Activated CD4-positive, alpha-beta T cell treated with anti-CD3 and anti-CD28 coated beads for 48 hours (primary cell): ENCODE measurements at regions not wholly inside any gene's neighbourhood (a gene's known extent, or its start where the extent isn't known, plus 50 kb on each side); places are given as distances from the start of the nearest gene placed in this dataset.
"Not testable (repeated sequence)": the region's sequence is repeated elsewhere in the genome, so short reads cannot be mapped to it uniquely, and the experiment has no call there.

Experiments
- DNase-seq: peaks from one replicate; pipeline ENCODE4 v3.0.0-alpha.2; 2020

DNA sequence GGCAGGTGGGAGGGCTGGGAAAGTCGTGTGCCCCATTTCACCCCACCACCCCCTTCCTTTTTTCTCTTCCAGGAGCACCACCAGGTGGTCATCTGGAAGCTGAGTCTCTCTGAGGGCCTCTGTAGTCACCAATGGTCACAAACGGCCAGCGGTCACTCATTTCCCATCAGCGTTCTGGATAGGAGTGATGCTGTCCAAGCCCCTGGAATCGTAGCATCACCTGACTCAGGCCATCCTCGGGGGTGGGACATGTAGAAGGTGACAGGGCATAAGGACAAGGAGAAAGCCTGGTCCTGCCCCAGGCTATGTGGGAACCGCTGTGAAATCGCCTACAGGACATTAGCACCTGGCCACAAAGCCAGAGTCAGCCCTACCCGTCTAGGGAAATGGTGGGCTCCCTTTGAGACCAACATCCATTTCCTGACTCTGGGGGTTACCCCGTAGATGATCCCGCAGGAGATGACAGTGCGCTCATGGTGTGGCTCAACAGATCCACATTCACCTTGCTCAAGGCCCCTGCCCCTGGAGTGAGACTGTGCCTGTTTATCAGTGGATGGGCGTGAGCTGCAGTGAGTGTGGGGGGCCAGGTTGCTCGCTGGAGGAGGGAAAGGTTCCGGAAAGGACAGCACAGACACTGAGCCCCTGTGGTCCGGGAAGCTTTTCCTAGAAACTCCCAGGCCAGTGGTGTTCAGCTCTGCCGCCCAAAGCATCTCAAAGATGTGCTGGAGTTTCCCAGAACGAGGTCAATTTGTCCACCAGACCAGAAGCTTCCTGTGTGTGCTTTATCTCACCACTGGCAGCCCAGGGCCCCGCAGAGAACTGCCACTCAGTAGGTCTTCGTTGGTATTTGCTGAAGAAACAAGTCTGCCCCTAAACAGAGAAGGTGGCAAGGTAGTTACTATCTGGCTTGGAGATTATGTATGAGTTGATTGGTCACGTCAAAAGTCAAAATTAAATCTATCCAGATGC, 61.1 kb upstream of the UNC5A start:
- DNase-seq = no peak

DNA sequence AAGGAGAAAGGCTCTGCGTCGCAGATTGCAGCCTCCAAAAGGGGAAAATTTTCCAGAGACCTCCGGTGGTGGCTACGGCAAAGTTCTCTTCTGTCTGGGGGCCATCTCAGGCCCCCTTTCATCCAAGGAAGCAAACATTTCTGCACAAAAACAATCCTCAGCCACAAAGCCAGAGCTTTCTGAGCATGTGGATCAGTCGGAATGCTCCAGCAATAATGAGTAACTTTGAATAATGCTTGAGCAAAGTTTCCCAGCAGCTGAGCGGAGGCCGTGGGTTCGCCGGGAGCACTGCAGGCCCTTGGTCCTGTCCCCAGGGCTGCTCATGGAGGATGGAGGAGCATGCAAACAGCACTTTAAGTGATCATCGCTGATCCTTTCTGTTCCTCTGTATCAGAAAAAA, 60.2 kb upstream of the UNC5A start:
- no peak for DNase-seq

DNA sequence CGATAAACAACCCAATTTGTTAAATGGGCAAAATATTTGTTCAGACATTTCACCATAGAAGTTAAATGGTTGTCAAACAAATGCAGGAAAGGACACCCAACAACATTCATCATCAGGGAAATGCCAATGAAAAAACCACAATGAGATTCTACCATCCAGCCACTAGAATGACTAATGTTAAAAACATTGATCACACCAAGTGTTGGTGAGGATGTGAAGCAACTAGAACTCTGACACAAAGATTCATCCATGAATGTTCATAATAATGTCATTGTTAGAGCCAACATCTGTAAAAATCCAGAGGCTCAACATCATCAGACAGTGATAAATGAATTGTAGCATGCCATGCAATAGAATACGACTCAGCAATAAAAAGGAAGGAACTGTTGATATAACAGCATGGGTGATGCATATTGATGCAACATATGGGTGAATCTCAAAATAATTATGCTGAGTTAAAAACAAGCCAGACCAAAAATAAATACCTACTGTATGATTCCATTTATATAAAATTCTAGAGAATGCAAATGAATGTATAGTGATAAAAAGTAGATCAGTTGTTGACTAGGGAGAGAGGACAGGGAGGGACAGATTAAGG, 55.9 kb upstream of the UNC5A start:
- DNase-seq = no peak

DNA sequence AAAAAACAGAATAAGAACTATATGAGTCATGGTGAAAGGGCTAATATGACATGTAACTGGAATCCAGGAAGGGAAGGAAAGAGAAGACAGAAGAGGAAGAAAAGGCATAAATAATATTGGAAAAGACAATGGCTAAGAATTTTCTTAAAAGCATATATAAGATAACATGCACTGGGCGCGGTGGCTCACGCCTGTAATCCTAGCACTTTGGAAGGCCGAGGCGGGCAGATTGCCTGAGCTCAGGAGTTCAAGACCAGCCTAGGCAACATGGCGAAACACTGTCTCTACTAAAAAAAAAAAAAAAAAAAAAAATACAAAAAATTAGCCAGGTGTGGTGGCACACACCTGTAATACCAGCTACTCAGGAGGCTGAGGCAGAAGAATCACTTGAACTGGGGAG, 54.8 kb upstream of the UNC5A start:
- not testable (repeated sequence) for DNase-seq

DNA sequence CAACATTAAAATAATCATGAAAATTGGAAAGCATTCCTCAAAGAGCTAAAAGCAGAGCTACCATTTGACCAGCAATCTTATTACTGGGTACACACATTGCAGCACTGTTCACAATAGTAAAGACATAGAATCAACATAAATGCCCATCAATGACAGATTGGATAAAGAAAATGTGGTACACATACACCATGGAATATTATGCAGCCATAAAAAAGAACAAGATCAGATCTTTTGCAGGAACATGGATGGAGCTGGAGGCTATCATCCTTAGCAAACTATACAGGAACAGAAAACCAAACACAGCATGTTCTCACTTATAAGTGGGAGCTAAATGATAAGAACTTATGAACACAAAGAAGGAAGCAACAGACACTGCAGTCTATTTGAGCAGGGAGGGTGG, 52.8 kb upstream of the UNC5A start:
- DNase-seq = not testable (repeated sequence)
